ENCODE measurements at regions not wholly inside any gene's neighbourhood (a gene's known extent, or its start where the extent isn't known, plus 50 kb on each side); places are given as distances from the start of the nearest gene placed in this dataset.

- TF ChIP-seq POLR2A (IDR thresholded peaks at IDR 0.05) (no peak), CTCF (IDR thresholded peaks at IDR 0.05) (no peak)
These were observed 461.9 kb downstream of the PCDH17 start for GRCh38 chr13:58093394-58093793.

Measured in Peyer's patch (tissue), 4 donors.